ENCODE measurements at regions not wholly inside any gene's neighbourhood (a gene's known extent, or its start where the extent isn't known, plus 50 kb on each side); places are given as distances from the start of the nearest gene placed in this dataset.

DNA sequence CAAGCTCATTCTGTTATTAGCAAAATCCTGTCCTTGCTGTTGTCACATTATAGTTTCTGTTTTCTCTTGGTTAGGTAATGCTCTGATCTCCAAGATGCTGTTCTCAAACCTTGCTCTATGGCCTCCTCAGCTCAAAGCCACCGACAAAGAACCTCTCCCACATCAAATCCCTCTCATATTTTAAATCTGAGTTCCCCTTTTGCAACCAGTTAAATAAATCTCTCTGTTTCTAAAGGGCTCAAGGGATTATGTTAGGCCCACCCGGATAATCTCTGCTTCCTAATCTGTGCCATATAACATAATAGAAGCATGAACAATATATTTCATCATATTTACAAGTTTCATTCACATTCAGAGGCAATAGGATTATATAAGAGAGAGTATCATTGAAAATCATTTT is 286.0 kb downstream of the CYLC2 start:
- TF ChIP-seq, protein P1, sequence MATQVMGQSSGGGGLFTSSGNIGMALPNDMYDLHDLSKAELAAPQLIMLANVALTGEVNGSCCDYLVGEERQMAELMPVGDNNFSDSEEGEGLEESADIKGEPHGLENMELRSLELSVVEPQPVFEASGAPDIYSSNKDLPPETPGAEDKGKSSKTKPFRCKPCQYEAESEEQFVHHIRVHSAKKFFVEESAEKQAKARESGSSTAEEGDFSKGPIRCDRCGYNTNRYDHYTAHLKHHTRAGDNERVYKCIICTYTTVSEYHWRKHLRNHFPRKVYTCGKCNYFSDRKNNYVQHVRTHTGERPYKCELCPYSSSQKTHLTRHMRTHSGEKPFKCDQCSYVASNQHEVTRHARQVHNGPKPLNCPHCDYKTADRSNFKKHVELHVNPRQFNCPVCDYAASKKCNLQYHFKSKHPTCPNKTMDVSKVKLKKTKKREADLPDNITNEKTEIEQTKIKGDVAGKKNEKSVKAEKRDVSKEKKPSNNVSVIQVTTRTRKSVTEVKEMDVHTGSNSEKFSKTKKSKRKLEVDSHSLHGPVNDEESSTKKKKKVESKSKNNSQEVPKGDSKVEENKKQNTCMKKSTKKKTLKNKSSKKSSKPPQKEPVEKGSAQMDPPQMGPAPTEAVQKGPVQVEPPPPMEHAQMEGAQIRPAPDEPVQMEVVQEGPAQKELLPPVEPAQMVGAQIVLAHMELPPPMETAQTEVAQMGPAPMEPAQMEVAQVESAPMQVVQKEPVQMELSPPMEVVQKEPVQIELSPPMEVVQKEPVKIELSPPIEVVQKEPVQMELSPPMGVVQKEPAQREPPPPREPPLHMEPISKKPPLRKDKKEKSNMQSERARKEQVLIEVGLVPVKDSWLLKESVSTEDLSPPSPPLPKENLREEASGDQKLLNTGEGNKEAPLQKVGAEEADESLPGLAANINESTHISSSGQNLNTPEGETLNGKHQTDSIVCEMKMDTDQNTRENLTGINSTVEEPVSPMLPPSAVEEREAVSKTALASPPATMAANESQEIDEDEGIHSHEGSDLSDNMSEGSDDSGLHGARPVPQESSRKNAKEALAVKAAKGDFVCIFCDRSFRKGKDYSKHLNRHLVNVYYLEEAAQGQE (IDR thresholded peaks at IDR 0.05; ENCODE audit: low read depth), result no peak
- TF ChIP-seq, protein P2, sequence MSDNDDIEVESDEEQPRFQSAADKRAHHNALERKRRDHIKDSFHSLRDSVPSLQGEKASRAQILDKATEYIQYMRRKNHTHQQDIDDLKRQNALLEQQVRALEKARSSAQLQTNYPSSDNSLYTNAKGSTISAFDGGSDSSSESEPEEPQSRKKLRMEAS (IDR thresholded peaks at IDR 0.05), result no peak
- TF ChIP-seq, protein P3, sequence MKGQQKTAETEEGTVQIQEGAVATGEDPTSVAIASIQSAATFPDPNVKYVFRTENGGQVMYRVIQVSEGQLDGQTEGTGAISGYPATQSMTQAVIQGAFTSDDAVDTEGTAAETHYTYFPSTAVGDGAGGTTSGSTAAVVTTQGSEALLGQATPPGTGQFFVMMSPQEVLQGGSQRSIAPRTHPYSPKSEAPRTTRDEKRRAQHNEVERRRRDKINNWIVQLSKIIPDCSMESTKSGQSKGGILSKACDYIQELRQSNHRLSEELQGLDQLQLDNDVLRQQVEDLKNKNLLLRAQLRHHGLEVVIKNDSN (IDR thresholded peaks at IDR 0.05), result no peak
- TF ChIP-seq NFIC (IDR thresholded peaks at IDR 0.05), result no peak
- TF ChIP-seq TEAD4 (IDR thresholded peaks at IDR 0.05), result no peak
- no peak for TF ChIP-seq TCF12 (IDR thresholded peaks at IDR 0.05; ENCODE audit: low read depth)
- TF ChIP-seq CREB1 (IDR thresholded peaks at IDR 0.05; ENCODE audit: low read depth), result no peak
- TF ChIP-seq FOXM1 (IDR thresholded peaks at IDR 0.05; ENCODE audit: borderline replicate concordance, low read depth), result no peak
- TF ChIP-seq YY1 (IDR thresholded peaks at IDR 0.05; ENCODE audit: low read depth), result no peak

DNA sequence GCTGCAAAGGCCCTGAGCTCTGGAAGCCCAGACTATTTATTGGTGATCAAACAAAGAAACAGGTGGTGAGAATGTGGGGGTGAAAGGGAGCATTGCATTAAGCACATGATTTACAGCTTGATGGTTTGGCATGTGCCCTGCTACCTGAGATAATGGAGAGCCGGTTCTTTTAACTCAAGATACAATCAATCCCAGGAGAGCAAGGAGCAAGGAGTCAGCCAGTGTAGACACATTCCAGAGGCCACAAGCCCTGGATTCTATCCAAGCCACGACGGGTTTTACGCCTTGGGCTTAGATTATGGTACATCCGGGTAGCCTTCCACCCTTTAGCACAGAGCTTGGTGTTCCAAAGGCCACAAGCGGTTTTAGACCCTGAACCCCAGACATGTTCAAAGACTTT is 292.2 kb downstream of the CYLC2 start:
- no peak for TF ChIP-seq FOXM1 (IDR thresholded peaks at IDR 0.05; ENCODE audit: borderline replicate concordance, low read depth)
- TF ChIP-seq EGR1 (IDR thresholded peaks at IDR 0.05), result no peak
- no peak for TF ChIP-seq NFIC (IDR thresholded peaks at IDR 0.05)
- TF ChIP-seq EP300 (IDR thresholded peaks at IDR 0.05; ENCODE audit: borderline replicate concordance), result no peak
- no peak for TF ChIP-seq ZBTB7A (IDR thresholded peaks at IDR 0.05; ENCODE audit: low read depth)
- no peak for TF ChIP-seq RAD21 (IDR thresholded peaks at IDR 0.05; ENCODE audit: low read depth)
- TF ChIP-seq TAF1 (IDR thresholded peaks at IDR 0.05; ENCODE audit: low read depth), result no peak
- no peak for TF ChIP-seq TCF12 (IDR thresholded peaks at IDR 0.05; ENCODE audit: low read depth)
- TF ChIP-seq YY1 (IDR thresholded peaks at IDR 0.05; ENCODE audit: low read depth), result no peak
- TF ChIP-seq TEAD4 (IDR thresholded peaks at IDR 0.05), result no peak
- TF ChIP-seq CREB1 (IDR thresholded peaks at IDR 0.05; ENCODE audit: low read depth), result no peak
- TF ChIP-seq, protein P2 (IDR thresholded peaks at IDR 0.05), result no peak
- TF ChIP-seq, protein P1 (IDR thresholded peaks at IDR 0.05; ENCODE audit: low read depth), result no peak
- TF ChIP-seq, protein P3 (IDR thresholded peaks at IDR 0.05), result no peak
- TF ChIP-seq CEBPB (IDR thresholded peaks at IDR 0.05), result no peak

DNA sequence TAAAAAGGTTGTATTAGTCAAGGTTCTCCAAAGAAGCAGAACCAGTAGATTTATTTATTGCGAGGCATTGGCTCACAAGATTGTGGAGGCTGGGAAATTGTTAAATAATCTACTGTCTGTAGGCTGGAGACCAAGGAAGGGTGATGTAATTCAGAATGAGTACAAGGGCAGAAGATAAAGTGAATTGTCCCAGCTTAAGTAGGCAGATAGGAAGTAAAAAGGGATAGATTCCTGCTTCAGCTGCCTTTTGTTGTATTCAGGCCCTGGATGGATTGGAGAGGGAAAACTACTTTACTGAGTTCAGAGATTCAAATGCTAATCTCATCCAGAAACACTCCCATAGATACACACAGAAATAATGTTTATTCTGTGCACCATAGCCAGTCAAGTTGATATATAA is 301.1 kb downstream of the CYLC2 start:
- TF ChIP-seq TEAD4 (IDR thresholded peaks at IDR 0.05), result no peak
- no peak for TF ChIP-seq YY1 (IDR thresholded peaks at IDR 0.05; ENCODE audit: low read depth)
- no peak for TF ChIP-seq ZBTB7A (IDR thresholded peaks at IDR 0.05; ENCODE audit: low read depth)
- TF ChIP-seq CREB1 (IDR thresholded peaks at IDR 0.05; ENCODE audit: low read depth), result no peak
- no peak for TF ChIP-seq RAD21 (IDR thresholded peaks at IDR 0.05; ENCODE audit: low read depth)
- TF ChIP-seq NFIC (IDR thresholded peaks at IDR 0.05), result no peak
- no peak for TF ChIP-seq CEBPB (IDR thresholded peaks at IDR 0.05)
- TF ChIP-seq FOXM1 (IDR thresholded peaks at IDR 0.05; ENCODE audit: borderline replicate concordance, low read depth), result no peak
- TF ChIP-seq, protein P2 (IDR thresholded peaks at IDR 0.05), result no peak
- TF ChIP-seq, protein P3 (IDR thresholded peaks at IDR 0.05), result no peak
- no peak for TF ChIP-seq TAF1 (IDR thresholded peaks at IDR 0.05; ENCODE audit: low read depth)
- TF ChIP-seq TCF12 (IDR thresholded peaks at IDR 0.05; ENCODE audit: low read depth), result no peak
- TF ChIP-seq EGR1 (IDR thresholded peaks at IDR 0.05), result no peak
- no peak for TF ChIP-seq EP300 (IDR thresholded peaks at IDR 0.05; ENCODE audit: borderline replicate concordance)

DNA sequence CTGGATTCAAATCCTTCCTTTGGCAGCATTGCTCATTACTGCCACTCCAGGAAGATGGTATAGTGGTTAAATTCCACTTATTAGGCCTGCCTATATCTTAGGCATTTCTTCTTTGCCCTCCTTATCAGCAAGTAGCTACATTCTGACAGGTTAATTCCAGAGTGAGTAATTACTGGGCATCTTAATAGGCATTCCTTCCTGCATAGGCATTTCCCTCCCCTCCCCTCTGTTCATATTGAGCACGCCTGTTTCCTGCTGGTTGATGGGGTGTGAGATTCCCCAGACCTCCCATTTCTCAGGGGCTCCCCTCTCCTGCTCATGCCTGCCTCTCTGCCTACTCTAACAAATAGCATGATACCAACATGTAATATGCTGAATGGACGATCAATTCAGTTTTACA is 305.9 kb downstream of the CYLC2 start:
- TF ChIP-seq CEBPB (IDR thresholded peaks at IDR 0.05) (no peak), FOXM1 (IDR thresholded peaks at IDR 0.05; ENCODE audit: borderline replicate concordance, low read depth) (no peak), TAF1 (IDR thresholded peaks at IDR 0.05; ENCODE audit: low read depth) (no peak), TEAD4 (IDR thresholded peaks at IDR 0.05) (no peak), TCF12 (IDR thresholded peaks at IDR 0.05; ENCODE audit: low read depth) (no peak), EP300 (IDR thresholded peaks at IDR 0.05; ENCODE audit: borderline replicate concordance) (no peak), RAD21 (IDR thresholded peaks at IDR 0.05; ENCODE audit: low read depth) (no peak), EGR1 (IDR thresholded peaks at IDR 0.05) (no peak), CREB1 (IDR thresholded peaks at IDR 0.05; ENCODE audit: low read depth) (no peak), YY1 (IDR thresholded peaks at IDR 0.05; ENCODE audit: low read depth) (no peak), ZBTB7A (IDR thresholded peaks at IDR 0.05; ENCODE audit: low read depth) (no peak), NFIC (IDR thresholded peaks at IDR 0.05) (no peak)
- TF ChIP-seq, protein P2 (IDR thresholded peaks at IDR 0.05), result no peak
- TF ChIP-seq, protein P1 (IDR thresholded peaks at IDR 0.05; ENCODE audit: low read depth), result no peak
- TF ChIP-seq, protein P3 (IDR thresholded peaks at IDR 0.05), result no peak
